ENCODE measurements at regions not wholly inside any gene's neighbourhood (a gene's known extent, or its start where the extent isn't known, plus 50 kb on each side); places are given as distances from the start of the nearest gene placed in this dataset.

DNA sequence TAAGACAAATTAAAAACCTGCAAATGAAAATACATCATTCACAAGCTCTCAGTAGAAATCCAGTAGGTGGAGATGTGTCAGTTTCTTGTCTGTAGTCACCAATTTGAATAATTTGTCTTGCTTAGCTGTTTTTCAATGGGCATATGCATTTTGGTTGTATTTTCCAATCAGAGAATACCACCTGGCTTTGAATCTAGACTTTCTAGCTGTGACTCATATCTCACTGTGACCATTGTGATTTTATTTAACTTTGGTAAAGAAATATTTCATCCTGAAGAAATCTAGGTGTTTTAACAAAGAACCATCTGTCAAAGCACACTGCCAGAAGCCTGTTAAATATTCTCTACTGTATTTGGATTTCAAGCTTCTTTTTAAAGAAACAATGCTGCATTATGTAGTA, 1650.6 kb upstream of the IGFBP7 start:
- DNase-seq (ENCODE audit: low read depth): no peak
- no peak overlapping the region for H3K4me3 ChIP-seq (ENCODE audit: low read depth, low read length)
- TF ChIP-seq CTCF (IDR thresholded peaks at IDR 0.05; ENCODE audit: insufficient read depth, low read length): no peak

- DNase-seq (ENCODE audit: low read depth): no peak
- no peak overlapping the region for H3K4me3 ChIP-seq (ENCODE audit: low read depth, low read length)
- no peak for TF ChIP-seq CTCF (IDR thresholded peaks at IDR 0.05; ENCODE audit: insufficient read depth, low read length)
Observed at GRCh38 chr4:58760100-58760499, 1649.9 kb upstream of the IGFBP7 start.

DNA sequence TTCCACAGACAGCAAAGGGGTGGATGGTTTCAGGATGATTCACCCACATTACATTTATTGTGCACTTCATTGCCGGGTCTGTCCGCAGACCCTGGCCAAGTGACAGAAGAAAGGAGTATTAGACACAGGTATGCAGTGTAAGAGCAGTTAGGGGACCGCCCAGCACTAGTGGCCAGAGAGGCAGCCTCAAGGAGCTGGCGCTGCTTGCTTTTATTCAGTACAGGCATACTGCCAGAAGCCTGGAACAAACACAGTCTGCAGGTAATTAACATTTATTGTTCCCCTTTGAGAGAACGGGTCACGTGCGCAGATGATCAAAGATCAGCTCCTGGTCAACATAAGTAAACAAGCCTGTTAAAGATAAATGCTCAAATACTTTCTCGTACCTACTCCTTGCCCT, 1639.0 kb upstream of the IGFBP7 start:
- no peak for DNase-seq (ENCODE audit: low read depth)
- H3K4me3 ChIP-seq (ENCODE audit: low read depth, low read length): no peak overlapping the region
- TF ChIP-seq CTCF (IDR thresholded peaks at IDR 0.05; ENCODE audit: insufficient read depth, low read length): no peak

DNA sequence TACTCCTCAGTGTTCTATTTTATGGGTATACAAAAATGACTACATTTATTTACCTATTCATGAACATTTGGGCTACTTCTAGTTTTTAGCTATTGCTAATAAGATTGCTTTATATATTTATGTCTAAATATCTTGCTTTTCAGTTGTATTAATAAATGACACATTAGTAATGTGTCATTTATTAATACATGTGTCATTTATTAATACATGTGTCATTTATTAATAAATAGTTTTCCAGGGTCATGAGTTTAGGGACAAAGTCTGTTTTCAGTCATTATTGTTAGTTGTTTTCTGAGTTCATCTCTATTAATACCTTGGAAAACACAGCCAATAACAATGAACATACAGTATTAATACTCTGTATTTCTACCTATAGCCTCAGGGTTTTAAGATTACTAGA, 1630.7 kb upstream of the IGFBP7 start:
- no peak for DNase-seq (ENCODE audit: low read depth)
- TF ChIP-seq CTCF (IDR thresholded peaks at IDR 0.05; ENCODE audit: insufficient read depth, low read length): no peak
- no peak overlapping the region for H3K4me3 ChIP-seq (ENCODE audit: low read depth, low read length)

DNA sequence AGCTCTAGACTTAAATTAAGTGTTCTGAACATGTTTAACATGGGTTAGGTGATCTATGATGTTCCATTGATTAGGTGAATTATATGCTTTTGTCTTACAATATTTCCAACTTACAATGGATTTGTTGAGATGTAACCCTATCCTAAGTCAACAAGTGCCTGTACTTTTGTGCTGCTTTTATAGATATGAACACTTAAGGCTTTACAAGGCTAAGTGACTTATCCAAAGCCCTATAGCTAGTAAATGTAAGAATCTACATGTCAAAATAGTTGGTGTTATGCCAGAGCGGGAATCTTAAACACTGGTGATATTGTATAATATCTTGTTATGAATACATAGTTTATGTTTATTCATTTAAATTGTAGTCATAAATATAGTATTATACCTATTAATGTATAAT, 1629.1 kb upstream of the IGFBP7 start:
- H3K4me3 ChIP-seq (ENCODE audit: low read depth, low read length): no peak overlapping the region
- DNase-seq (ENCODE audit: low read depth): no peak
- no peak for TF ChIP-seq CTCF (IDR thresholded peaks at IDR 0.05; ENCODE audit: insufficient read depth, low read length)

DNA sequence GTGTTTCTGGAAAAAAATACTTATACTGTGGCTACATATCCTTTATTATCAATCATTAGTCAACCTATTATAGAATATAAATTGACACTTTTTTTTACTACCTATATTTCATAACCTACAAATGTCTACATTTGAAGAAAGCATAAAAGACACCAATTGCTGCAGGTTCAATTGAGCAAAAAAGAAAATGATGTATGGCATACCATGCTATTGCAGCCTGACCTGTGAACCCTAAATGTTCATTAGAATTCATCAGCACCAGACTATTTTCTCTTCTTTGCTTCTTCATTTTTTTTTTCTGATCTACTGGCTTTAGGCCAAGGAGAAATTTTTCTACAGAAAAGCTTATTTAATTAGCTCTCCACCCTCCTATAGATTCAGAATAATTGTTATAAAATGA, 1628.2 kb upstream of the IGFBP7 start:
- TF ChIP-seq CTCF (IDR thresholded peaks at IDR 0.05; ENCODE audit: insufficient read depth, low read length): no peak
- H3K4me3 ChIP-seq (ENCODE audit: low read depth, low read length): no peak overlapping the region
- DNase-seq (ENCODE audit: low read depth): no peak

- TF ChIP-seq CTCF (IDR thresholded peaks at IDR 0.05; ENCODE audit: insufficient read depth, low read length): no peak
- no peak for DNase-seq (ENCODE audit: low read depth)
- no peak overlapping the region for H3K4me3 ChIP-seq (ENCODE audit: low read depth, low read length)
Observed at GRCh38 chr4:58734030-58734674, 1624.0 kb upstream of the IGFBP7 start.
